NCI-H1436 treated with DMSO at 0.1 percent for 48 hours (cell line): ENCODE measurements at regions not wholly inside any gene's neighbourhood (a gene's known extent, or its start where the extent isn't known, plus 50 kb on each side); places are given as distances from the start of the nearest gene placed in this dataset.
A peak's percentile ranks its signal among the peaks of the same experiment; 100 is the strongest.
"Not testable (repeated sequence)": the region's sequence is repeated elsewhere in the genome, so short reads cannot be mapped to it uniquely, and the experiment has no call there.

Experiments used
- DNase-seq: peaks from one replicate; lab custom pipeline; 2025; lab: John Stamatoyannopoulos, UW

DNA sequence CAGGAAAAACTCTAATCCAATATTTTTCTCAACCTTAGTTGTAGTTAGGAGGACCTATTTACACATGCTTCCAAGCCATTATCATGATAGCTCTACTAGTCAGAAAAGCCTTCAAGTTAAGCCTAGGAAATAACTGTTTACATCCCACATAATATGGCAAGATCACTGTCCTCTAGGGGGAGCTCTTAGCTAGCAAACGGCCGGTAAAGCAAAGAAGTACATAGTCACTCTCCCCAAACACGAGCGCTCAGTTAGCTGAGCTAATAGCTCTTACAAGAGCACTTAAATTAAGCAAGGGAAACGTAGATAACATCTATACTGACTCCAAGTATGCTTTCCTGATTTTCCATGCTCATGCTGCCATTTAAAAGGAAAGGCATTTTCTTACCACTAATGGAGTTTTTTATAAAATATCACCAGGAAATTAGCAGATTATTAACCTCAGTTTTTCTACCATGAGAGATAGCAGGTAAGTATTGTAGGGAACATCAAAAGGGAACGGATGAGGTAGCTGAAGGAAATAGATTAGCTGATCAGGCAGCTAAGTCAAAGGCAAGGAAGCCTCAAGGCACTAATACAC lies 100.6 kb upstream of the PABPC3 start:
- peak; percentile 4 for DNase-seq

DNA sequence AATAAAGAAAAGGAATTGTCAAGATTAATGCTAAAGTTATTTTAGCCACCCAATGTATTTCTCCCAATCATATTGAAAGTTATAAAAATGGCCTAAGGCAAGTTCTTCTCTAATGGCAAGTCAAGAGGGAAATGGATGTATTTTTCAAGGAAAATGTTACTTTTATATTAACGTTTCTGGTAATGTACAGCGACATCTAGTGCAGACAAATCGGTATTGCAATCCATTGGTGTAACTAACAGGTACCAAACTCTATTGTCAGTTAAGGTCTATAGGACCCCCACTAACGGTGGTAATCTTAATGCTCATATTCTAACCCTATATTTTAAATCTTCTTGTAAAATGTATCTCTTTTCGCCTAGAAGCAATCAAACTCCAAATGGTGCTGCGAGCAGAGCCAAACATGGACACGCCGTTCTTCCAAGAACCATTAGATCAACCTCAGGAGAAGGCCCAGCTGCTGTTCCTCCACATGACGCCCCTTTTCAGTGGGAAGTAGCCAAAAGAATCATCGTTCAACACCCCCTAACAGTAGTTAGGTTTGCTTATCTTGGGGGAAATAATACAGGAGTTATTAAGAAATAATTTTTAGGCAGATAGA lies 98.5 kb upstream of the PABPC3 start:
- DNase-seq = no peak

DNA sequence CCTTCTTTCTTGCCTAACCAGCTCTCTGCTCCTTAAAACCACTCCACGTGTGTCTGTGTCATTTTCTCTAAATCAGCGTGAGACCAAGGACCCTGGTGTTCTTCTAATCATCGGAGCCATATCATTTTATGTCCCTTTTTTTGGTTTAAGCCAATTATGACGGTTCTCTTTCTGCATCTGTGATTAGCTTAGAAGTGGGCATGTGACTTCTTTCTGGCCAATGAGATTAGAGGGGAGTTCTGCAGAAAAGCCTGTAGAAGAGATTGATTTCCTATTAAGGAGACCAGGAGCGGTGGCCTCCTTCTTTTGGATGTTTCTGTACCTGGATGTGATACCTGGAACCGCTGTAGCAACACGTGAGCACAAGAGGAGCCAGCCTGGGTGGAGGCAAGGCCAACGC lies 97.5 kb upstream of the PABPC3 start:
- no peak for DNase-seq

DNA sequence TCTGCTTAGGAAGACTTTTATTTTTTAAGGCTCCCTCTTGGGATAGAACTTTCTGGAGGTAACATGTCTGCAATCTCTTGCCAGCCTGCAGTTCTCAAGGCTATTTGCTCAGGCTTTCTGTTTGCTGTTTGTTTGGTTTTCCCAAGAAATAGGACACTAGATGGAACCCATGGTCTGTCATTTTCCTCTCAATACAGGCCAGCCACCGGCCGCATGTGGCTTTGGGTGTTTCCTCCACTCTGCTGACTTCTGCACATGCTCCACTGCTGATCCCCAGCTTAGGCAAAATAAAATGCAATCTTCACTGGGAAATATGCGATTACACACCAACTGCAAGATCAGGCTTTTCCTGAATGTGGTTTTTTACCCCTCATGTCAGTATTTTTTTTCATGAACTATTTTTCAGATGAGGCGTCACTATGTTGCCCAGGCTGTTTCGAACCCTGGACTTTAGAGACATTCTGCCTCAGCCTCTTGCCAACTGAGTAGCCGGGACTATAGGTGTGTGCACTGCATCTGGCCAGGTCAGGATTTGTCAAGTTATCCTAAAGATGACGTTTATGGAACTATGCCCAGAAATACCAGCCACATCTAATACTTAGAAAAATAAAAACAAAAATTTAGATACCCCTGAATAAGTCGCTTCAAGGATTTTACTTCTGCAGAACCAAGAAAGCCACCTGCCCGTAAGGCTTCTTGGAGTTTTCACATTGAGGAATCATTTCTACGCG lies 94.3 kb upstream of the PABPC3 start:
- no peak for DNase-seq

DNA sequence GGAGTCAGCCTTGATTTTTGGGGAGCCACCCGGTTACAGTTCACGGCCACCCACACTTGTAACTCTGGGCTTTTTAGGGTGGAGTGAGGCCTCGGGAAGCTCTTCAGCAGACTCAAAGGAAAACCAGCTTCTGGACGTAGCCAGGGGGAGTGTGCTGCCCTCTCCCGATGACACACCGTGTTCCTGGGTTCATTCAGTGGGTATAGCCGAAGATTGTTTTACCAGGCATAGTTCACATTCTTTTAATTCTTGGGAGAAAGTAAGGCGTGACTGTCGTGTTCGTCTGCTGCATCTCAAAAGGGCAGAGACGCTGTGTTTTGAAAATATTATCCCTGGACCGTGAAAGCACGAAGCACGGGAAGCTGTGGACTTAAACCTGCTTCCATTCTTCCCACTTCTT lies 93.6 kb upstream of the PABPC3 start:
- not testable (repeated sequence) for DNase-seq

DNA sequence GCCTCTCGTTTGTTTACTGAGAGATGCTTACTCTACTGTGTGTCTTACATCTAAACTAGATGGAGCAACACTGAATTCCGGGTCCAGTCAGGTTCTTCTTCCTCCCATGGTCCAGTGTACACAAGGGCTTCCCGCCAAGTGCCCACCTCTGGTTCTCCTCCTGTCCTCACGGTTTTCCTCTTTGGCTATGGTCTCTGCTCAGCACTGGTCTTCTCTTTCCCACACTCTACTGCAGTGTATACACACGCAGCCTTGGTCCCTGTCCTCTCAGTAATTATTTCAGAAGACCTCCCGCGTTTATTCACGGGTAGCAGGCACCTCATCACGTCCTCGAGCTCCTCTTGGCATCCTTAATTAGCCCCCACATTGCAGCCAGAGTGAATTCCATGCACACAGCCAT lies 91.4 kb upstream of the PABPC3 start:
- not testable (repeated sequence) for DNase-seq

DNA sequence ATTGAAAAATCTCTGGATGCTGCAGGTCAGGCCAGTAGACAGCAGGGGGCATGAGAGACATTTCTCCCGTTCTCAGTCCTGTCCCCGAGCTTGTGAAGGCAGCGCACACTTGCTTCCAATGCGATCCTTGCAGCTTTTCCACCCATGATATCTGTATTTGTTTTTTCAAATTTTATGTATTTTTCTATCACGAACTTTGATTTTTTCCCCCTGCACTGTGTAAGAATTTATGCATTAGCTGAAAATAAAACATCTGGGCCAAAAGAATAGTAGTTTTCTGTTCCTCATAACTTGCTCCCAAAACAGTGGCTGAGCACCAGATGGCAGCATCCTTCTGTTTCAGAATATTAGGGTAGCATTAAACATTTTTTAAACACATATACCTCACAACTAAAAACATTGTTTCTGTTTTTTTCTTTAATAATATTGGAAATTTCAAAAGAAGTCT lies 90.9 kb upstream of the PABPC3 start:
- not testable (repeated sequence) for DNase-seq

DNA sequence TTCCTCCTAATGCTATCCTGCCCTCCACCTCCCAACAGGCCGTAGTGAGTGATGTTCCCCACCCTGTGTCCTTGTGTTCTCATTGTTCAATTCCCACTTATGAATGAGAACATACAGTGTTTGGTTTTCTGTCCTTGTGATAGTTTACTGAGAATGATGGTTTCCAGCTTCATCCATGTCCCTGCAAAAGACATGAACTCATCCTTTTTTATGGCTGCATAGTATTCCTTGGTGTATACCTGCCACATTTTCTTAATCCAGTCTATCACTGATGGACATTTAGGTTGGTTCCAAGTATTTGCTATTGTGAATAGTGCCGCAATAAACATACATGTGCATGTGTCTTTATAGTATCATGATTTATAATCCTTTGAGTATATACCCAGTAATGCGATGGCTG lies 88.5 kb upstream of the PABPC3 start:
- DNase-seq = not testable (repeated sequence)

DNA sequence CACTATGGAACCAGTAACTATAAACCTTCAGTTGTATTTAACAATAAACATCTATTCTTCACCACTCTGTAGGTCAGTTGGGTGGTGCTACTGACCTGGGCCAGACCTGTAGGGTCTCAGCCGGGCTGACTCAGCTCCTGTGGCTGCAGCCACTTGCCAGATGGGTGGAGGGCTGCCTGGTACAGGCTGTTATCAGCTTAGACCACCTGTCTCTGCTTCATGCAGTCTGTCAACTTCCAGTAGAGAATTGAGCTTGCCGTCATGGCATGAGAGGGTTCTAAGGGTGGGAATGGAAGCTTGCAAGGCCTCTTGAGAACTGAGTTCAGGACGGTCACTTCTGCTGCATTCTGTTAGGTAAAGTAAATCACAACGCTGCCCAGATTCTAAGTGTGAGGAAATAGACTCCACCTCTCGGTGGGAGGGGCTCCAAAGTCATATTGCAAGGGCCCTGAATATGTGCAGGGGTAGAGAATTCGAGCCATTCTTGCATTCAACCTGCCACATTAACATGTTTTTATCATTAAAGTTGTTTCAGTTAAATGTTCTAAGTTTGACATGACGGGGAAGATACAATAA lies 81.5 kb upstream of the PABPC3 start:
- DNase-seq = not testable (repeated sequence)

DNA sequence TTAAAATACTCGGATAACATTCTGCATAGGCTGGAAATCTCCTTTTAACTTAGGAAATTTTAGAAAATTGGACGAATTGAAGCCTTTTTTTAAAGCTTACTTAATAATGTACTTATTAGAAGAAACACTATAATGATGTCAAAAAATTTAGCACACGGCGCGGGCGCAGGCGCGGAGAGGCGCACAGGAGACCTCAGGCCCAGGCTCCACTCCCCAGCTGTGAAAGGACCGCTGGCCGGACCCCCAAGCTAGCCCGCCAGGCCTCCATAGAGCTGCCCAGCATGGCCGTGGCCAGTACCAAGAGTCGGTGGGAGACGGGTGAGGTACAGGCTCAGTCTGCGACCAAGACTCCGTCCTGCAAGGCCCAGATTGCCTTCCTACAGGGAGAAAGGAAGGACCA lies 78.8 kb upstream of the PABPC3 start:
- DNase-seq = not testable (repeated sequence)

DNA sequence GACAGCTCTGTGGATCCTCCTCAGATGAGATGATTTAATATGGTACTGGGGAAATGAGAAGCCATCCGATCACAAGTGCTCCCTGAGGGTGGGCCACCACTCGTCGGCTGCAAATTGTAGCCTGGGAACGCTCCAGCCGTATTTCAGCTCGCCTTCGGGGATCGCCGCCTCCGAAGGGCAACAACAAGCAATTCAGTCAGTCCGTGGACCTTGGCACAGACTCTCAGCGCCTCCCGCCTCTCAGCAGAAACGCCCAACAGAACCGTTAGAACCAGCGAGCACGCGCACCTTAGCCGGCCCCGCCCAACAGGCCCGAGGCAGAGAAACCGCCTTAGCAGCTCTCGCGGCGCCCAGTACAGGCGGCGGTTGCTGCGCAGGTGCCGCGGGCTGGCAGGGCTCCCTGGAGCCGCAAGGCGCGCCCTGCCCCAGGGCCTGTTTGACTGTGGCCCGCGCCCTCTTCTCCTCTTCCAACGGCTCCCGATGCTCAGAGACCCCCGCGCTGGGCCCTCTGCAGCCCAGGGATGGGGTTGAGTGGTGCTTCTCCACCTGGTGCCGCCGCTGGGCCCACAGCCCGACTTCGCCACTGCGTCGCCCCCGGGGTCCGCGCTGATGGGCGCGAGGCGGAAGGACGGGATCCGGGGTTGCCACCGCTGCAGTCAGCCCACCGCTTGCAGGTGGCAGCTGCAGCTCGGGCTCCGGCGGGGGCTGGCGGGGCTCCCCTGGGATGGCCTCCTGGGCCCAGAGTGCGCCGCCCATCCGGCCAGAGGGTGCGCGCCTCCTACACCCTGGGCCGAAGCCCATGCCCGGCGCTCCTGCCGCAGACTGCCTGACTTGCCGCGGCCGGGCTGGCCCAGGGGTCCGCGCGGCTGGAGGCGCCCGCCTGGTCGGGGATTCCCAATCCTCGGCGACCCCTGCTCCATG lies 77.9 kb upstream of the PABPC3 start:
- not testable (repeated sequence) for DNase-seq

DNA sequence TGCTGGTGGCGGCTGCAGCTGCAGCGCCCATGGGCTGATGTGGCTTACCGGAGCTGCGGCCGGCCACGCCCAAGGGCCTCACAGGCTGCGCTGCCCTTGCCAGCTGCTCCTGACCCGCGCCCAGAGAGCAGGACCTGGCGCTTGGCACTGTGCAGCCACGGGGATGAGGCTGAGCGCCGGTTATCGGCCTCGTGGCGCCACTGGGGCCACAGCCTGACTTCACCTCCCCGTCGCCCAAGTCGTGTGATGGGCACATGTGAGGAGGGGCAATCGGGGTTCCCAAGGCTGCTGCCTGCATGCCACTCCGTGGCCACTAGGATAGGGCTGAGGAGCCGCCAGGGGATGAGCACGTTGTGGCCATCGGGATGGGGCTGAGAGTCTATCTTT lies 77.2 kb upstream of the PABPC3 start:
- DNase-seq = no peak

DNA sequence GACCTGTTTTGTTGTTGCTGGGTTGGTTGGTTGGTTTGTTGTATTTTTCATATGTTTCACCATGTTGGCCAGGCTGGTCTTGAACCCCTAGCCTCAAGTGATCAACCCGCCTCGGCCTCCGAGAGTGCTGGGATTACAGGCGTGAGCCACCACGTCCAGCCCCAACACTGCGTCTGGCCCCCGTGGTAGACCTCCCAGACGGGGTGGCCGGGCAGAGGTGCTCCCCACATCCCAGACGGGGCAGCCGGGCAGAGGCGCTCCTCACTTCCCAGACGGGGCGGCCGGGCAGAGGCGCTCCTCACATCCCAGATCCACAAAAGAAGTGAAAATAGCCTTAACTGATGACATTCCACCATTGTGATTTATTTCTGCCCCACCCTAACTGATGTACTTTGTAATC lies 76.2 kb upstream of the PABPC3 start:
- not testable (repeated sequence) for DNase-seq

DNA sequence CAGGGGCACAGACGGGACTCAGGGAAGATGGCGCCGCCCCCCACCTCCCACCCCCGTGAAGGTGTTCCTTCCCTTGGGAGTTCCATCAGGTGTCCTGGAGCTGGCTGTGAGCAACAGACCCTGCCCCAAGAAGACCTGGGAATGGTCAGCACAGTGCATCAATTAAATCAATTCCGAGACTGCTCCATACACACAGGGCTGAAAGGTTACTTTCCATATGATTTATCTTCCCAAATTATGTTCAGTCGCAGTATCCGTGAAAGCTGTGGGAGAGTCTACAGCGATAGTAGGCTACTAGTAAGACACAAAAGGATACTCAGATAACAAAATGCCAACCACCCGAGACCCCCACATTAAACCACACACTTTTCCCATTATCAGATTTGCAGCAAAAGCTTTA lies 71.8 kb upstream of the PABPC3 start:
- DNase-seq = no peak

DNA sequence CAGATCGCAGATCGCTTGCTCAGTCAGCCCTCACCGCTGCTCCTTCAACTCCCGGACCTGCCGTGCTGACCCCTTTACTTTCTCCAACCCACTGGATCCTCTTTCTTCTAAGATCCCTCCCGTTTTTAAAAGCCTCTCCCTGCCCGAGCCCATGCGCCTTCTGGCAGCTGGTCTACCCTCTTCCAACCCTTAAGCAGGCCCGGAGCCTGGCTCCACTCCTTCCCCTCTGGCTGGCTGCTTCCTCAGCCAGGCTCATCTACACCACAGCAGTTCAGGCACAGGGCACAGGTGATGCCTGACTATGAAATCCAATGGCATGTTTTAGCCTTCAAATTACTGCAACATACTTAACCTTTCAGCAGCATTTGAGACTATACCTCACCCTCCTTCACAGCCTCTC lies 63.8 kb upstream of the PABPC3 start:
- no peak for DNase-seq

DNA sequence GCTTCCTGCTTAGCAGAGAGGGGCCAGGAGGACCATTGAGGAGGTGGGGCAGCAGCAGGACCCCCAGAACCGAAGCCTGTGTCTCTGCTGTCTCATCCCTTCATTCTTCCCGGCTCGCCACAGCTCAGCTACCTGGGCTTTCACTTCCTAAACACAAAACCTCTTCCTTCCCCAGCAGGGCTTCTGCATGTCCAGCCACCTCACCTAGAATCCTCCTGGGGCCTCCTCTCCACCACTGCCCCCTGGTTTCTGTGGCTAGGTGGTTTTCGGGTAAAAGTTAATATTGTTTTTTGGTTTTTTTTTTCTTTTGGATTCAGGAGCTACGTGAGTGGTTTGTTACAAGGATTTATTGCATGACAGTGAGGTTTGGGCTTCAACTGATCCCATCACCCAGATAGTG lies 61.8 kb upstream of the PABPC3 start:
- DNase-seq = no peak

DNA sequence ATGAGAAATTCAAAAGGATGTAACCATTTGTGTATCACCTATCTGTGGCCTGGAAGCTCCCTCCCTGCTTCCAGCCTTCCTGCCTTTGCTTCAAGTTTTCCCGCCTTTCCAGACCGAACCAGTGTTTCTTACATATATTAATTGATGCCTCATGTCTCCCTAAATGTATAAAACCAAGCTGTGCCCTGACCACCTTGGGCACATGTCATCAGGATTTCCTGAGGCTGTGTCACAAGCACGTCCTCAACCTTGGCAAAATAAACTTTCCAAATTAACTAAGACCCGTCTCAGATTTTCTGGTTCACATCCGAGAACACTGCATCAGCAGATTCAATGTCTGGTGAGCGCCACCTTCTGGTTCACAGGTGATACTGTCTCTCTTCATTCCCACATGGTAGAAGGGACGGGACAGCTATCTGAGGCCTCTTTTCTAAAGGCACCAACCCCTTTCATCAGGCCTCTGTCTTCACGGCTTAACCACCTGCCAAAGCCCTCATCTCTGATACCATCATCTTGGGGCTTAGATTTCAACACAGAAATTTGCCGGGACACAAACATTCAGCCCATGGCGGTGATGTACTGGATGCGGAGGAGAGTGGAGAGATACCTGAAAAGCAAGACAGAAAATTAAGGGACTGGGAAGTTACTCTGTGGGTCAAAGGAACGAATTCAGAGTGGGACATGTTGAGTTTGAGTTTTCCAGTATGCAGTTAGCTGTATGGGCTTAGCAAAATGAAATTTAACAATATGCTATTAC lies 58.7 kb upstream of the PABPC3 start:
- no peak for DNase-seq

DNA sequence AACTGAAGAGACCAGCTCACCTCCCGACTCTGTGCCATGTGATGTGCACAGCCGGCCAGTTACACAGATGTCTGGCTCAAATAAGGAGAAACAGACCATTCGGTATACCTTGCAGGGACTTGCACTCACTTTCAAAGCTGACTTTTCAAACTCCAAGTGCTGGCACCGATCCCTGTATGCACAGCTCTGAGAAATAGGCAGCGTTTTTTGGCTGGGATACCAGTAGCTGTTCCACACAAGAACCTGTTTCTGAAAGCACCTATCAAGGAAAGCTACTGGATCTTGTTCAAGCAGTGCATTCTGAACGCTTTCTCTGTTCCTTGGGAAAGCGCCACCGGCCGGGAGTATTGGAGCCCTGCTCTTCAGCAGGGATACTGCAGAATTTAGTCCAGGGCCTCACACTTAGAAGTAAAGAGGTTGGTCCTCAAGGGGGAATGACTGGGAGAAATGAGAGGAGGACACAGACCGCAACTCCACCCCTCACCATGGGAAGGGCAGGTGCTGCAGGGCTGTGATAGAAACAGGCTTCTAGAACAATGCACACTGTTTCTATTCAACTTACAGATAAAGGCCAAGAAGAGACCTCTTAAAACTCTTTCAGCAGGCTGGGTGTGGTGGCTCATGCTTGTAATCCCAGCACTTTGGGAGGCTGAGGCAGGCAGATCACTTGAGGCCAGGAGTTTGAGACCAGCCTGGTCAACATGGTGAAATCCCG lies 53.6 kb upstream of the PABPC3 start:
- no peak for DNase-seq

DNA sequence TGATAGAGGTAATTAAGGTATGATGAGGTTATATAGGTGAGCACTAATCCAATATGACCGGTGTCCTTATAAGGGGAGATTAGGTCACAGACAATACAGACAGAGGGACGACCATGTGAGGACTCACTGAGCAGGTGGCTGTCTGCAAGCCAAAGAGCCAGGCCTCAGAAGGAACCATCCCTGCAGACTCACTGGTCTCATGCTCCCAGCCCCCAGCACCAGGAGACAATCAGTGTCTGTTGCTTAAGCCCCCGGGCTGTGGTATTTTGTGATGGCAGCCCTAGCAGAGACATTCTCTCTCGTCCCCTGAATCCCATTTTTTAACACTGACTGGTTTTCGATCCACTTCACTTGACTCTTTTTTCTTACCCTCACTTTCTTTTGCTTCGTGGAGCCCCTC lies 51.9 kb upstream of the PABPC3 start:
- no peak for DNase-seq
